Mucosa of stomach (tissue), 1 donor: ENCODE measurements at regions not wholly inside any gene's neighbourhood (a gene's known extent, or its start where the extent isn't known, plus 50 kb on each side); places are given as distances from the start of the nearest gene placed in this dataset.

Experiments
- H3K27me3 ChIP-seq: one replicate; pipeline ENCODE4 v1.7.0; 2013; ENCODE audit warnings: mild to moderate bottlenecking, low read length; ENCODE audit not compliant: control insufficient read depth, insufficient read depth
- H3K36me3 ChIP-seq: one replicate; pipeline ENCODE4 v1.7.0; 2013; ENCODE audit warnings: low read length; ENCODE audit not compliant: control insufficient read depth, insufficient read depth
- H3K4me1 ChIP-seq: one replicate; pipeline ENCODE4 v1.7.0; 2013; ENCODE audit warnings: mild to moderate bottlenecking, low read length; ENCODE audit not compliant: control insufficient read depth, insufficient read depth
- H3K4me3 ChIP-seq: one replicate; pipeline ENCODE4 v1.7.0; 2013; ENCODE audit warnings: low read length
- H3K9ac ChIP-seq: one replicate; pipeline ENCODE4 v1.7.0; 2013; ENCODE audit warnings: mild to moderate bottlenecking, low read length, moderate library complexity
- H3K9me3 ChIP-seq: one replicate; pipeline ENCODE4 v1.7.0; 2013; ENCODE audit warnings: mild to moderate bottlenecking, low read length, moderate library complexity; ENCODE audit not compliant: control insufficient read depth
- donor health status: Pancreatic carcinoma.

- Histone ChIP-seq H3K36me3 (no peaks in the 10 kb centered on the region), H3K9me3 (no peaks in the 10 kb centered on the region), H3K9ac (no peak overlapping the region), H3K4me3 (no peak overlapping the region), H3K27me3 (no peaks in the 10 kb centered on the region), H3K4me1 (no peaks in the 10 kb centered on the region)
Observed at GRCh38 chr22:48605856-48606481, 1221.7 kb downstream of the BRD1 start.

GRCh38 chr22:48605125-48605524 is 1222.5 kb downstream of the BRD1 start:
- Histone ChIP-seq H3K9ac (no peak overlapping the region), H3K36me3 (no peaks in the 10 kb centered on the region), H3K4me3 (no peak overlapping the region), H3K4me1 (no peaks in the 10 kb centered on the region), H3K9me3 (no peaks in the 10 kb centered on the region), H3K27me3 (no peaks in the 10 kb centered on the region)

- no peaks in the 10 kb centered on the region for H3K36me3 ChIP-seq
- no peak overlapping the region for H3K9ac ChIP-seq
- no peaks in the 10 kb centered on the region for H3K27me3 ChIP-seq
- no peaks in the 10 kb centered on the region for H3K9me3 ChIP-seq
- no peak overlapping the region for H3K4me3 ChIP-seq
- no peaks in the 10 kb centered on the region for H3K4me1 ChIP-seq
Observed at GRCh38 chr22:48603621-48604320, 1223.9 kb downstream of the BRD1 start.

GRCh38 chr22:48602805-48603518 is 1224.7 kb downstream of the BRD1 start:
- Histone ChIP-seq H3K27me3 (no peaks in the 10 kb centered on the region), H3K9me3 (no peaks in the 10 kb centered on the region), H3K9ac (no peak overlapping the region), H3K4me1 (no peaks in the 10 kb centered on the region), H3K4me3 (no peak overlapping the region), H3K36me3 (no peaks in the 10 kb centered on the region)

- Histone ChIP-seq H3K36me3 (no peaks in the 10 kb centered on the region), H3K9me3 (no peaks in the 10 kb centered on the region), H3K4me1 (no peaks in the 10 kb centered on the region), H3K4me3 (no peak overlapping the region), H3K27me3 (no peaks in the 10 kb centered on the region), H3K9ac (no peak overlapping the region)
Observed at GRCh38 chr22:48600681-48601080, 1227.0 kb downstream of the BRD1 start.

- H3K9me3 ChIP-seq: no peaks in the 10 kb centered on the region
- H3K4me1 ChIP-seq: no peaks in the 10 kb centered on the region
- no peaks in the 10 kb centered on the region for H3K36me3 ChIP-seq
- H3K4me3 ChIP-seq: no peak overlapping the region
- H3K27me3 ChIP-seq: no peaks in the 10 kb centered on the region
- H3K9ac ChIP-seq: no peak overlapping the region
Observed at GRCh38 chr22:48600171-48600570, 1227.5 kb downstream of the BRD1 start.

- Histone ChIP-seq H3K36me3 (no peaks in the 10 kb centered on the region), H3K9ac (no peak overlapping the region), H3K4me3 (no peak overlapping the region), H3K27me3 (no peaks in the 10 kb centered on the region), H3K9me3 (no peaks in the 10 kb centered on the region), H3K4me1 (no peaks in the 10 kb centered on the region)
Observed at GRCh38 chr22:48599346-48599745, 1228.3 kb downstream of the BRD1 start.

GRCh38 chr22:48596111-48596850 is 1231.4 kb downstream of the BRD1 start:
- no peaks in the 10 kb centered on the region for H3K4me1 ChIP-seq
- no peak overlapping the region for H3K4me3 ChIP-seq
- H3K27me3 ChIP-seq: no peaks in the 10 kb centered on the region
- H3K36me3 ChIP-seq: no peaks in the 10 kb centered on the region
- H3K9ac ChIP-seq: no peak overlapping the region
- H3K9me3 ChIP-seq: no peaks in the 10 kb centered on the region

GRCh38 chr22:48595511-48595905 is 1232.2 kb downstream of the BRD1 start:
- H3K4me3 ChIP-seq: no peak overlapping the region
- H3K9ac ChIP-seq: no peak overlapping the region
- no peaks in the 10 kb centered on the region for H3K27me3 ChIP-seq
- no peaks in the 10 kb centered on the region for H3K4me1 ChIP-seq
- no peaks in the 10 kb centered on the region for H3K9me3 ChIP-seq
- H3K36me3 ChIP-seq: no peaks in the 10 kb centered on the region

GRCh38 chr22:48594757-48595510 is 1232.7 kb downstream of the BRD1 start:
- H3K9ac ChIP-seq: no peak overlapping the region
- H3K36me3 ChIP-seq: no peaks in the 10 kb centered on the region
- H3K9me3 ChIP-seq: no peaks in the 10 kb centered on the region
- no peak overlapping the region for H3K4me3 ChIP-seq
- no peaks in the 10 kb centered on the region for H3K27me3 ChIP-seq
- H3K4me1 ChIP-seq: no peaks in the 10 kb centered on the region

GRCh38 chr22:48594016-48594756 is 1233.5 kb downstream of the BRD1 start:
- Histone ChIP-seq H3K4me3 (no peak overlapping the region), H3K27me3 (no peaks in the 10 kb centered on the region), H3K4me1 (no peaks in the 10 kb centered on the region), H3K9me3 (no peaks in the 10 kb centered on the region), H3K36me3 (no peaks in the 10 kb centered on the region), H3K9ac (no peak overlapping the region)
